ENCODE measurements at regions not wholly inside any gene's neighbourhood (a gene's known extent, or its start where the extent isn't known, plus 50 kb on each side); places are given as distances from the start of the nearest gene placed in this dataset.
A peak's percentile ranks its signal among the peaks of the same experiment; 100 is the strongest.

DNA sequence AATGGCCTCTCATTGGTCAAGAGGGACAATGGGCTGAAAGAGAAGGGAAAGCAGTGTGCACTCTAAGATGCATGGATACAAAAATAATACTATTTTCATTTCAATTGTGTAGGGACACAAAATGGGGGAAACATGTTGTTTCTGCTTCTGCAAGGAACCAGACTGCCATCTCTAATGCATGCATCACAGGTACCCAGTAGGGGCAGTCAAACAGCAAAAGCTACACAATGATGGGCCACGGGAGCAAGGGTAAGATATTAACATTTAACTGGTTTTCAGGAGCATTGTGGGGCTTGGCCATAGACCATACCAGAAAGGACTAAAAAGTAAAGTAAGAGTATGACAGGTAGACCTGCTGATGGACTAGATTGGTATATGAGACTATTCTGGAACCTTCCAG lies 535.8 kb downstream of the SPATA31D1 start:
- H3K36me3 ChIP-seq (ENCODE audit: control insufficient read depth, insufficient read depth, low read length): no peaks in the 10 kb centered on the region
- H3K4me1 ChIP-seq (ENCODE audit: control insufficient read depth, extremely low read depth, insufficient read depth, low read length): no peaks in the 10 kb centered on the region
- no peak overlapping the region for H3K4me3 ChIP-seq (replicated peaks in 1 of 4; ENCODE audit: control extremely low read depth in 1 of 4, insufficient read depth in 1 of 4, low read depth in 3 of 4, low read length in 4 of 4)
- no peak overlapping the region for H3K4me2 ChIP-seq (ENCODE audit: extremely low read depth, insufficient read depth, low read length)
- H3K9ac ChIP-seq (ENCODE audit: insufficient read depth, low read length): no peak overlapping the region
- no peaks in the 10 kb centered on the region for H3K79me2 ChIP-seq (ENCODE audit: control insufficient read depth, insufficient read depth, low read length)
- H3K27ac ChIP-seq (ENCODE audit: insufficient read depth, low read length): no peak overlapping the region
- DNase-seq (ENCODE audit: low read depth in 2 of 2): no peak
- H4K20me1 ChIP-seq (ENCODE audit: control insufficient read depth, extremely low read depth, insufficient read depth, low read length): no peaks in the 10 kb centered on the region
- H2AFZ ChIP-seq (ENCODE audit: low read length): no peak overlapping the region
- no peaks in the 10 kb centered on the region for H3K9me3 ChIP-seq (ENCODE audit: control insufficient read depth, insufficient read depth, low read depth, low read length)
- TF ChIP-seq EZH2 (IDR thresholded peaks at IDR 0.05; ENCODE audit: low read length, missing control alignments) (no peak), CTCF (conservative IDR thresholded peaks at IDR 0.05 in 1 of 2, IDR thresholded peaks at IDR 0.05 in 1 of 2; ENCODE audit: low read depth in 1 of 2, low read length in 2 of 2) (no peak)
- H3K27me3 ChIP-seq (ENCODE audit: control insufficient read depth, insufficient read depth, low read length): no peaks in the 10 kb centered on the region

GRCh38 chr9:82526577-82526976 lies 536.4 kb downstream of the RASEF start:
- no peak overlapping the region for H3K9ac ChIP-seq (ENCODE audit: insufficient read depth, low read length)
- H3K4me3 ChIP-seq (replicated peaks in 1 of 4; ENCODE audit: control extremely low read depth in 1 of 4, insufficient read depth in 1 of 4, low read depth in 3 of 4, low read length in 4 of 4): no peak overlapping the region
- no peak overlapping the region for H2AFZ ChIP-seq (ENCODE audit: low read length)
- no peaks in the 10 kb centered on the region for H3K79me2 ChIP-seq (ENCODE audit: control insufficient read depth, insufficient read depth, low read length)
- H4K20me1 ChIP-seq (ENCODE audit: control insufficient read depth, extremely low read depth, insufficient read depth, low read length): no peaks in the 10 kb centered on the region
- H3K27ac ChIP-seq (ENCODE audit: insufficient read depth, low read length): no peak overlapping the region
- no peaks in the 10 kb centered on the region for H3K9me3 ChIP-seq (ENCODE audit: control insufficient read depth, insufficient read depth, low read depth, low read length)
- peak in 1 of 2 donors; percentile 17 for DNase-seq (ENCODE audit: low read depth in 2 of 2)
- no peaks in the 10 kb centered on the region for H3K36me3 ChIP-seq (ENCODE audit: control insufficient read depth, insufficient read depth, low read length)
- H3K27me3 ChIP-seq (ENCODE audit: control insufficient read depth, insufficient read depth, low read length): no peaks in the 10 kb centered on the region
- no peak overlapping the region for H3K4me2 ChIP-seq (ENCODE audit: extremely low read depth, insufficient read depth, low read length)
- TF ChIP-seq CTCF (conservative IDR thresholded peaks at IDR 0.05 in 1 of 2, IDR thresholded peaks at IDR 0.05 in 1 of 2; ENCODE audit: low read depth in 1 of 2, low read length in 2 of 2) (no peak), EZH2 (IDR thresholded peaks at IDR 0.05; ENCODE audit: low read length, missing control alignments) (no peak)
- H3K4me1 ChIP-seq (ENCODE audit: control insufficient read depth, extremely low read depth, insufficient read depth, low read length): no peaks in the 10 kb centered on the region

- Histone ChIP-seq H3K9ac (ENCODE audit: insufficient read depth, low read length) (no peak overlapping the region), H3K27me3 (ENCODE audit: control insufficient read depth, insufficient read depth, low read length) (no peaks in the 10 kb centered on the region), H2AFZ (ENCODE audit: low read length) (no peak overlapping the region), H3K36me3 (ENCODE audit: control insufficient read depth, insufficient read depth, low read length) (no peaks in the 10 kb centered on the region), H4K20me1 (ENCODE audit: control insufficient read depth, extremely low read depth, insufficient read depth, low read length) (no peaks in the 10 kb centered on the region), H3K9me3 (ENCODE audit: control insufficient read depth, insufficient read depth, low read depth, low read length) (no peaks in the 10 kb centered on the region), H3K79me2 (ENCODE audit: control insufficient read depth, insufficient read depth, low read length) (no peaks in the 10 kb centered on the region), H3K4me2 (ENCODE audit: extremely low read depth, insufficient read depth, low read length) (no peak overlapping the region), H3K4me3 (replicated peaks in 1 of 4; ENCODE audit: control extremely low read depth in 1 of 4, insufficient read depth in 1 of 4, low read depth in 3 of 4, low read length in 4 of 4) (no peak overlapping the region), H3K27ac (ENCODE audit: insufficient read depth, low read length) (no peak overlapping the region), H3K4me1 (ENCODE audit: control insufficient read depth, extremely low read depth, insufficient read depth, low read length) (no peaks in the 10 kb centered on the region)
- TF ChIP-seq EZH2 (IDR thresholded peaks at IDR 0.05; ENCODE audit: low read length, missing control alignments): no peak
- no peak for TF ChIP-seq CTCF (conservative IDR thresholded peaks at IDR 0.05 in 1 of 2, IDR thresholded peaks at IDR 0.05 in 1 of 2; ENCODE audit: low read depth in 1 of 2, low read length in 2 of 2)
- no peak for DNase-seq (ENCODE audit: low read depth in 2 of 2)
Measured at GRCh38 chr9:82531795-82532194, 531.1 kb downstream of the RASEF start.
